ENCODE measurements at regions not wholly inside any gene's neighbourhood (a gene's known extent, or its start where the extent isn't known, plus 50 kb on each side); places are given as distances from the start of the nearest gene placed in this dataset.
A peak's percentile ranks its signal among the peaks of the same experiment; 100 is the strongest.

DNA sequence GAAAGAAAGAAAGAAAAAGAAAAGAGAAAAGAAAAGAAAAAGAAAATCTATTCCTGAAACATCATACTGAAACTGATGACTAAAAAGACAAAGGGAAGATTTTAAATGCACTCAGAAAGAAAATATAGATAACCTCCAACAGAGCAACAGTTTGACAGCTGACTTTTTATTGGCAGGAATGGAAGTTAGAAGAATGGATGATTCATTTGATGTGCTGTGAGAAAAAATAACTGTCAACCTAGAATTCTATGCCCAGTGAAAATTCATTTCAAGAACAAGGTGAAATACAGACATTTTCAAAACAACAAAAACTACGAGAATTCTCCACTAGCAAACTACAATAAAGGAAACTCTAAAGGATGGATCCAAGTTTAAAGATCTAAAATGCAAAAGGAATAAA lies 50.5 kb upstream of the HSPA12A start:
- Histone ChIP-seq H3K4me3 (ENCODE audit: low read length in 2 of 2) (no peak overlapping the region), H3K27me3 (ENCODE audit: control insufficient read depth in 1 of 2, insufficient read depth in 2 of 2, low read length in 2 of 2) (peaks cover 13 to 15% of the 10 kb centered on the region in 2 donors)

DNA sequence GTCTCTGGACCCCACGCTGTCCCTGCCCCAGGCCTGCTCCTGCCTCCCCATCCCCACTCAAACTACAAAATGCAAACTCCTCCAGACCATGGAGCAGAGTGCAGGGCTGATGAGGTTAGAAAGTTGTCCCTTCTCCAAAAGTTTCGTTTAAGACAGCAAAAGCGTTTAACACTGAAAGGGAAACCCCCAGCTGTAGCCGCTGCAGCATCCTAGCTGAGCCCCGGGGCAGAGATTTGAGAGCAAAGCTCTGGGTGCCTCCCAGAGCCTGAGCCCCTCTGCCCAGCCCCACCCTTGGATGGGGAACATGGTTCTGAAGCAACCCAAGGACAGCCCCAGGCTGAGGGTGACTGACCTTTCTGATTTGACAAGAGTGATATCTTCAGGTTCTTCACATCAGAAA lies 52.8 kb upstream of the ENO4 start:
- Histone ChIP-seq H3K9ac (ENCODE audit: low read length in 2 of 2) (no peak overlapping the region), H3K4me3 (ENCODE audit: low read length in 2 of 2) (no peak overlapping the region), H3K4me1 (ENCODE audit: control insufficient read depth, insufficient read depth, low read length) (no peaks in the 10 kb centered on the region), H3K27me3 (ENCODE audit: control insufficient read depth in 1 of 2, insufficient read depth in 2 of 2, low read length in 2 of 2) (peaks cover 10 to 16% of the 10 kb centered on the region in 2 donors), H3K9me3 (ENCODE audit: control insufficient read depth in 2 of 2, low read length in 2 of 2) (no peaks in the 10 kb centered on the region), H3K36me3 (ENCODE audit: control insufficient read depth in 2 of 2, insufficient read depth in 2 of 2, low read length in 2 of 2) (no peaks in the 10 kb centered on the region), H3K27ac (ENCODE audit: low read length) (no peak overlapping the region)

More for the DNA sequence above, 50.5 kb upstream of the HSPA12A start:
- Histone ChIP-seq H3K27ac (ENCODE audit: low read length) (no peak overlapping the region), H3K4me1 (ENCODE audit: control insufficient read depth, insufficient read depth, low read length) (peaks cover 2% of the 10 kb centered on the region), H3K9ac (ENCODE audit: low read length in 2 of 2) (no peak overlapping the region), H3K36me3 (ENCODE audit: control insufficient read depth in 2 of 2, insufficient read depth in 2 of 2, low read length in 2 of 2) (no peaks in the 10 kb centered on the region), H3K9me3 (ENCODE audit: control insufficient read depth in 2 of 2, low read length in 2 of 2) (no peaks in the 10 kb centered on the region)

DNA sequence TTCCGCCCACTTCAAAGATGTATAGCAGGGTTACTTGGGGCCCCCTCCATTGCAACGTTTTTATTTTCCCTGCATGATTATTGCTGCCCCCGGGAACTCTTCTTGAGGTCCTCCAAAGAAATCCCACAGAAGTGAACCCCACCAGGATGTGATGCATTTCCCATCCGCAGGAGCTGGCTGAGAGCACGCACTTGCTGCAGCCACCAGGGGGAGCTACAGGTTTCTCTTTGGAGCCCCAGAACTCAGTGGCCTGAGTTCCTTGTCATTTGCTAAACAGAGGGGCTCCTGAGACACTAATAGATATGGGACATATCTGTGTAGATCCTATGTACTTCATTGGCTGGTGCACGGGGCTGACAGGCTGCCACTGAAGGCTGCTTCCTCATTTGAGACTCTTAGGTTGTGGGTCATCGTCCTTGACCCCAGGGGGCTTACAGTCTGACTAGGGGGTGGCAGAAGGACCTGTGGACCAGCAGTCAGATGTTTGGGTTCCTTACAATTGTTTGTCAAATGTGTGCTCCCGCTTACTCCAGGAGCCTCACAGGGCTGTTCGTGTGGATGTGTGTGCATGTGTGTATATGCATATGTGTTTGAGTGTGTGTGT lies 52.3 kb upstream of the ENO4 start:
- Histone ChIP-seq H3K9ac (ENCODE audit: low read length in 2 of 2) (peak overlapping the region in 1 of 2 donors; percentile 29), H3K9me3 (ENCODE audit: control insufficient read depth in 2 of 2, low read length in 2 of 2) (no peaks in the 10 kb centered on the region), H3K27me3 (ENCODE audit: control insufficient read depth in 1 of 2, insufficient read depth in 2 of 2, low read length in 2 of 2) (peaks cover 10 to 16% of the 10 kb centered on the region in 2 donors), H3K4me1 (ENCODE audit: control insufficient read depth, insufficient read depth, low read length) (no peaks in the 10 kb centered on the region), H3K27ac (ENCODE audit: low read length) (no peak overlapping the region), H3K4me3 (ENCODE audit: low read length in 2 of 2) (no peak overlapping the region), H3K36me3 (ENCODE audit: control insufficient read depth in 2 of 2, insufficient read depth in 2 of 2, low read length in 2 of 2) (no peaks in the 10 kb centered on the region)

GRCh38 chr10:116798859-116799258 lies 50.4 kb upstream of the ENO4 start:
- no peaks in the 10 kb centered on the region for H3K36me3 ChIP-seq (ENCODE audit: control insufficient read depth in 2 of 2, insufficient read depth in 2 of 2, low read length in 2 of 2)
- no peak overlapping the region for H3K27ac ChIP-seq (ENCODE audit: low read length)
- H3K4me3 ChIP-seq (ENCODE audit: low read length in 2 of 2) = no peak overlapping the region
- no peaks in the 10 kb centered on the region for H3K9me3 ChIP-seq (ENCODE audit: control insufficient read depth in 2 of 2, low read length in 2 of 2)
- peaks cover 10 to 20% of the 10 kb centered on the region in 2 donors for H3K27me3 ChIP-seq (ENCODE audit: control insufficient read depth in 1 of 2, insufficient read depth in 2 of 2, low read length in 2 of 2)
- H3K9ac ChIP-seq (ENCODE audit: low read length in 2 of 2) = no peak overlapping the region
- no peaks in the 10 kb centered on the region for H3K4me1 ChIP-seq (ENCODE audit: control insufficient read depth, insufficient read depth, low read length)

Measured in stomach smooth muscle (tissue), 2 donors.